Endothelial cell of umbilical vein (primary cell): ENCODE measurements at regions not wholly inside any gene's neighbourhood (a gene's known extent, or its start where the extent isn't known, plus 50 kb on each side); places are given as distances from the start of the nearest gene placed in this dataset.

Source experiments
- BruUV-seq: library from RNA; stranded (reverse); fragments of 400-500 nt; replicated peaks from 2 replicates; lab custom pipeline; 2021; lab: Mats Ljungman, UMichigan
- CTCF ChIA-PET: fragments of 300-600, 350-600 bp; sonication (Branson Sonifier 250); formaldehyde crosslinking; loops from one replicate; lab custom pipeline; 2021; ENCODE audit warnings: antibody characterized with exemption, inconsistent platforms; lab: Charles Lee
- POLR2A ChIA-PET: fragments of 300-600, 350-600 bp; sonication (Branson Sonifier 250); formaldehyde crosslinking; loops from one replicate; lab custom pipeline; 2021; ENCODE audit warnings: antibody characterized with exemption, inconsistent platforms; lab: Charles Lee
- DNase-seq: peaks from one replicate; pipeline ENCODE4 v3.0.0-alpha.2; 2011; ENCODE audit warnings: low read depth, low spot score
- FAIRE-seq: peaks from 2 replicates; lab custom pipeline; 2011; peaks lifted over from hg19 to GRCh38; lab: Jason Lieb, UNC
- H2AFZ ChIP-seq: 2 replicates; pipeline ENCODE4 v1.6.0; 2012; ENCODE audit warnings: low read depth, low read length, control low read depth, inconsistent platforms
- H3K27ac ChIP-seq: 2 replicates; pipeline ENCODE4 v1.5.1; 2011; ENCODE audit warnings: low read depth, mild to moderate bottlenecking, control low read depth, low read length, moderate library complexity; ENCODE audit not compliant: insufficient read depth
- H3K27me3 ChIP-seq, 2 experiments: 2 replicates each; pipeline versions ENCODE4 v1.6.0 to v1.6.1; 2011; ENCODE audit warnings: low read length in 2 of 2, mixed read lengths in 1 of 2; ENCODE audit not compliant: control insufficient read depth in 2 of 2, insufficient read depth in 2 of 2
- H3K36me3 ChIP-seq, 2 experiments: 2 replicates in 1 of 2; 3 replicates in 1 of 2; pipeline ENCODE4 v1.5.1; 2011; ENCODE audit warnings: low read length in 2 of 2, mild to moderate bottlenecking in 1 of 2, moderate library complexity in 1 of 2; ENCODE audit not compliant: control insufficient read depth in 2 of 2, insufficient read depth in 2 of 2; ENCODE audit errors: extremely low read depth in 1 of 2
- H3K4me1 ChIP-seq: 3 replicates; pipeline ENCODE4 v1.5.1; 2011; ENCODE audit warnings: mild to moderate bottlenecking, low read length; ENCODE audit not compliant: control insufficient read depth, insufficient read depth; ENCODE audit errors: extremely low read depth
- H3K4me2 ChIP-seq: 2 replicates; pipeline ENCODE4 v1.6.1; 2011; ENCODE audit warnings: low read length, control low read depth, mixed read lengths; ENCODE audit not compliant: insufficient read depth
- H3K4me3 ChIP-seq, 3 experiments: fragments of 200-600 bp in 1 of 3; sonication (generic), shearing (Covaris generic) in 1 of 3; replicated peaks in 1 of 3; 2 replicates each; pipeline ENCODE4 v1.5.1; 2011 to 2016; ENCODE audit warnings: control low read depth in 3 of 3, low read length in 3 of 3, mild to moderate bottlenecking in 2 of 3, inconsistent platforms in 1 of 3, low read depth in 1 of 3, moderate library complexity in 1 of 3; ENCODE audit not compliant: insufficient read depth in 1 of 3
- H3K79me2 ChIP-seq: 2 replicates; pipeline ENCODE4 v1.6.0; 2012; ENCODE audit warnings: low read length, inconsistent platforms; ENCODE audit not compliant: control insufficient read depth, insufficient read depth
- H3K9ac ChIP-seq: replicated peaks from 2 replicates; pipeline ENCODE3; 2011; ENCODE audit warnings: low read length, control low read depth; ENCODE audit not compliant: insufficient read depth; ENCODE audit errors: extremely low read depth
- H3K9me1 ChIP-seq: replicated peaks from 3 replicates; pipeline ENCODE4 v1.6.0; 2011; ENCODE audit warnings: mild to moderate bottlenecking, low read length; ENCODE audit not compliant: control insufficient read depth, insufficient read depth; ENCODE audit errors: extremely low read depth
- H3K9me3 ChIP-seq: replicated peaks from 2 replicates; pipeline ENCODE4 v1.5.1; 2012; ENCODE audit warnings: low read length, inconsistent platforms; ENCODE audit not compliant: control insufficient read depth, insufficient read depth
- H4K20me1 ChIP-seq: replicated peaks from 2 replicates; pipeline ENCODE3; 2011; ENCODE audit warnings: mild to moderate bottlenecking, low read length; ENCODE audit not compliant: control insufficient read depth, insufficient read depth; ENCODE audit errors: extremely low read depth
- CTCF ChIP-seq, 2 donors: IDR thresholded peaks; 1 replicate in 1 of 2; 2 replicates in 1 of 2; pipeline ENCODE4 v1.5.1; 2011; ENCODE audit warnings: low read length in 2 of 2, mild to moderate bottlenecking in 2 of 2, moderate library complexity in 2 of 2, control low read depth in 1 of 2, inconsistent platforms in 1 of 2, low read depth in 1 of 2; ENCODE audit not compliant: insufficient read depth in 1 of 2; ENCODE audit errors: extremely low read depth in 1 of 2
- EZH2 ChIP-seq: IDR thresholded peaks from 2 replicates; pipeline ENCODE4 v1.6.1; 2012; ENCODE audit warnings: borderline replicate concordance, low read depth, mild to moderate bottlenecking, moderate library complexity, low read length, inconsistent platforms; ENCODE audit not compliant: severe bottlenecking
- FOS ChIP-seq: IDR thresholded peaks from 2 replicates; pipeline ENCODE4 v1.6.1; 2011; ENCODE audit warnings: mild to moderate bottlenecking, low read length, moderate library complexity, borderline replicate concordance; ENCODE audit not compliant: insufficient read depth
- GATA2 ChIP-seq: IDR thresholded peaks from 2 replicates; pipeline ENCODE4 v1.7.0; 2011; ENCODE audit warnings: low read depth, mild to moderate bottlenecking, moderate library complexity, mixed read lengths, low read length; ENCODE audit not compliant: insufficient read length, insufficient read depth
- JUN ChIP-seq: IDR thresholded peaks from 2 replicates; pipeline ENCODE4 v1.6.1; 2011; ENCODE audit warnings: borderline replicate concordance, low read depth; ENCODE audit not compliant: insufficient read length, insufficient read depth
- MAX ChIP-seq: IDR thresholded peaks from 2 replicates; pipeline ENCODE4 v1.6.1; 2011; ENCODE audit not compliant: insufficient read depth, insufficient read length
- MYC ChIP-seq: IDR thresholded peaks from one replicate; pipeline ENCODE4 v1.6.1; 2011; ENCODE audit warnings: mild to moderate bottlenecking, low read depth, low read length
- POLR2A ChIP-seq: IDR thresholded peaks from 2 replicates; pipeline ENCODE4 v1.6.1; 2012; ENCODE audit warnings: low read depth, mild to moderate bottlenecking, control low read depth, low read length
- POLR2AphosphoS5 ChIP-seq: IDR thresholded peaks from 2 replicates; pipeline ENCODE4 v1.6.1; 2012; ENCODE audit warnings: low read depth, mild to moderate bottlenecking, control low read depth, low read length, moderate library complexity; ENCODE audit not compliant: insufficient read depth
- dilution Hi-C: fragments of 300-500 bp; cut with MboI; formaldehyde crosslinking; loops from one replicate; pipeline ENCODE4 v1.15.0; 2019; ENCODE audit warnings: low sequenced_read_pairs; ENCODE audit not compliant: extremely low pct_ligation_motif_present
- intact Hi-C: fragments of 100-400 bp; cut with micrococcal nuclease; formaldehyde crosslinking; loops from one replicate; pipeline ENCODE4 v1.10.0; 2022

- CTCF ChIA-PET, result no interaction called here
- Histone ChIP-seq H2AFZ (no peak overlapping the region), H3K79me2 (no peaks in the 10 kb centered on the region), H3K36me3 (no peaks in the 10 kb centered on the region), H4K20me1 (no peaks in the 10 kb centered on the region), H3K9me1 (no peaks in the 10 kb centered on the region), H3K27ac (no peak overlapping the region), H3K4me2 (no peak overlapping the region), H3K27me3 (no peaks in the 10 kb centered on the region), H3K9ac (no peak overlapping the region), H3K9me3 (peaks cover 2% of the 10 kb centered on the region), H3K4me1 (no peaks in the 10 kb centered on the region), H3K4me3 (no peak overlapping the region)
- POLR2A ChIA-PET, result no interaction called here
- dilution Hi-C loops (no loop called here), intact Hi-C loops (no loop called here)
- BruUV-seq, result no TSS peak
- DNase-seq (no peak), FAIRE-seq (no peak)
- TF ChIP-seq GATA2, result no peak
- TF ChIP-seq POLR2A, result no peak
- TF ChIP-seq FOS, result no peak
- TF ChIP-seq MYC, result no peak
- no peak for TF ChIP-seq CTCF (IDR thresholded peaks at IDR 0.05; ENCODE audit: extremely low read depth in 1 of 2, insufficient read depth in 1 of 2, low read depth in 1 of 2, low read length in 2 of 2)
- no peak for TF ChIP-seq EZH2
- no peak for TF ChIP-seq JUN
- no peak for TF ChIP-seq MAX
- no peak for TF ChIP-seq POLR2AphosphoS5
Measured at GRCh38 chr22:48936391-48936790, 891.3 kb downstream of the BRD1 start.
